ENCODE measurements at regions not wholly inside any gene's neighbourhood (a gene's known extent, or its start where the extent isn't known, plus 50 kb on each side); places are given as distances from the start of the nearest gene placed in this dataset.

DNA sequence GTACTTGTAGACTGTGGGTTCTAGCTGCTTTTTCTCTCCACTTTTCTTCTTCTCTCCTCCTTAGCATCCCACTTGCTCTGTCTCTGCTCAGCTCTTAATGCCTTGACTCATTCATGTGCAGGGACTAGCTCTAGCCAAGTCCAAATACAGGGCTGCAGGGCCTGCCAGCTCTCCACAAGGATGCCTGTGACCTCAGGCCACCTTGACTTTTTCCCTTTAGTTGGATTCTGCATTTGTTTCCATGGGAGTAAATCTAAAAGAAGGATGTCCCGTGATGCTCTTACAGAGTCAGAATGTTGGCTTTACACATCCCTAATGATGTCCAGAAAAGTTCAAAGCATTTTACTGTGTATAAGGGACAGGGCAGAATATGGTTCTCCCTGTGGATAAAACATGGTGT is 101.8 kb upstream of the PREP start:
- no peak for DNase-seq

DNA sequence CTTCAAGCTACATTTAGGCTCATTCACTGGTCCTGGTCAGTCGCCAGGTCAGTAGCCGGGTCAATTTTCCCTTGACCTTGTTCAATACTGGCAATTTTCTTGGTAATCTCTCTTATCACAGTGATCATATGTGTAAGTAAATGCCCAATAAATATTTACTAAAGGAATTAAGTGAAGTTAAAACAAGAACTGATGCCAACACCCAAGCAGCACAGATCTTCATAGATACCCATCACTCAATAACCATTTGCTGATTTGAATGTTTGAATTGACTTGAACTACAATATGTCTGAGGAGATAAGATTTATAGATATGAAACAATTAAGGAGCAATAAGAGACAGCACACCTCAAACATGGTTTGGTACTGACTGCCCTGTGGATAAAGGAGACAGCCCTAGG is 100.8 kb upstream of the PREP start:
- DNase-seq = no peak

DNA sequence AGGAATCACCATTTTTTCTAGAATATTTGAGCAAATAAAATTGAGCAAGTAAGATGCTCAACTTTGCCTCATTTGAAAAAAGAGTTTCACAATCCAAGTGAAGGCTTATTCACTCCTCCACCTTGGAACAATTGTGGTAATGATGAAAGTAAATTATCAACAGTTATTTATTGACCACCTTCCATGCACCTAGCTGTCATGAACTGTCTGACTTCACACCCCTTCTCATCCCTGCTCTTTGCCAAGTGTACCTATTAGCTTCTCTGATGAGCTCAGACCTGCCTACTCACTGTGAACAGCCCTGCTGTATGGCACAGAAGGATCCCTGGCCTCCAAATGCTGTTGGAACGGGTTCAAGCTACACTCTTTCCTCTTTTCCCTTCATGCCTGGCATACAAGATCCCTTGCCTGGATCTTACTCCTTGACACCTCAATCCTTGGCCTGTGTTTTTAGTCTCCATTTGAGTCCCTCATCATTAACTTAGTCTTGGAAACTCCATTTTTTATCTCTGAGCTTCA is 99.0 kb upstream of the PREP start:
- DNase-seq = no peak

DNA sequence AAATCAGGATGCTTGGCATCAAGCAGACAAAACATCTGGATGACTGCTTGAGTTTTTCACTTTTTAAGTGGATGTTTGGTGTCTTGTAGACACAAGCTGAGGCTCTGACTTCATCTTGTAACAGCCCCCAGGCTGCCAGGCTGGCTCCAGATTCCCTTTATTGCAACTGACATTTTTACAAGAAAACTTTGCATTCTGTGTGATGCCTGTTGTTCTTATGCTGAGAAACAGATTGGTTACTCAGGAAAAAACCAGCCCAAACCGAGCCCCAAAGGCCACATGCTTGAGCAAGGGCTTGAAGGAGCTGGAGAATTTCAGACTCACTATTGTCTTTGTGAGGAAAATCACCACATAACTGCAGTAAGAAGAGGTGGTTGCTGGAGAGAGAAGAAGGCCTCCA is 98.4 kb upstream of the PREP start:
- no peak for DNase-seq

DNA sequence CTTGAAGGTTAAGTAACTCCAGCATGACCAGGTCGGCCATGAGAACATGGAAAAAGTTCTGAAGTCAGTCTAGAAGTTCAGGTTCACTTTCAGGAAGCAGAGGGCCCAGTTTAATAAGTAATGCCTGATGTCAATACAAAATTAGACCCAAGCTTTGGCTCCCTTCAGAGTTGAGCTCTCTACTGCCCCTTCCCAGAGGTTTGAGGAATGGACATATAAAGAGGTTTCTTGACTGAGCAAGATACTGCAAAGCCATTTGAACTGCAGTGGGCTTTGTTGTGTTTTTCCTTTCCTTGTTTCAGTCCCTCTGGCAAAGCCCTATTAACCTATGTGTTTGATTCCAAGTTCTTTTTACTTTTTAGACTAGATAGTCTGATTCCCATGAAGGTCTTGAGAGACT is 97.8 kb upstream of the PREP start:
- DNase-seq = no peak

DNA sequence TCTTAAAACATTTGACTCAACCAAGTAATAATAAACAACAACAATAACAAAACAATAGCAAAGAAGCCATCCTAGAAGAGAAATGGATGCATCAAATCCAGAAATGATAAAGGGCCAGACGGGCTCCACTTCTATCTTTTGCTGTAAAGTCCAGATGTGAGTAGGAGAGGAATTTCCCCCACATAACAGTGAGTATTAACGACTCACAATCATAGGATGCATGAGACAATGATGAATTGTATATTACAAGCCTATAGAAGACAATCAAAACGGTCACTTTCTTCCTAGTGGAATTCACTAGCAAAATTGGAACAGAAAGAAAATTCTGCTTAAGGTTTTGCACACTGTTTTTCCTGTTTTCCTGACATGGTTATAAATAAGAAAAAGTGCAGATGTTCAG is 97.0 kb upstream of the PREP start:
- DNase-seq = no peak

DNA sequence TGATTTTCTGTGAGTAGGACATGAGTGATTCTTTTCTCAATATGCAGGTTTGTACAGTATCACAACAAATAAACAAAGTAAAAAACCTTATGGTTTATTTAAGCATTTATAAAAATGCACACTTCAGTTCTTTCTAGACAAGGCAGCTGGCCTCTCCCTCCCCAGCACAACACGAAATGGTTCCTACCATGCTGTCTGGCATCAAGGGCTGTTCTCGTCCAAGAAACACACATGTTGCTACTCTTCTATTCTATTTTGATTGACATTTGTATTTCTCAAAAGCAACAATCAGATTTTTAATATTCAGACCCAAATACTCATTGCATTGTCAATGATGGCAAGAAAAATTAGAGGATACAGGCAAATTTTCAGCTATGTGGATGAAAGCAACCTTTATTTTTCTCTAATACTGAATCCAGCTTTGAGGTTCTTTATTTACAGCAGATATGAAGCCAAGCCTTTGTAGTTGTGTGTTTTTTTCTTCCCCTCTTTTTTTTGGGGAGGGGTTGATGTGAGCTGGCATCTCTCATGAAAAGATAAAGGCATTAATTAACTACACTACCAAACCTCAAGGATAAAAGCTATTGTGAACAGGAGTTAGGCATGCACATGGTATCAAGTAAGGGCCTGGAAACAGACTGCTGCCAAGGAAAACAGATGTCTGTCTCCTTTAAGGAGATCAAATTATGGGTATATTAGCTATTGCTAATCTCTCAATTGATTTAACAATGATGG is 96.4 kb upstream of the PREP start:
- DNase-seq = no peak

DNA sequence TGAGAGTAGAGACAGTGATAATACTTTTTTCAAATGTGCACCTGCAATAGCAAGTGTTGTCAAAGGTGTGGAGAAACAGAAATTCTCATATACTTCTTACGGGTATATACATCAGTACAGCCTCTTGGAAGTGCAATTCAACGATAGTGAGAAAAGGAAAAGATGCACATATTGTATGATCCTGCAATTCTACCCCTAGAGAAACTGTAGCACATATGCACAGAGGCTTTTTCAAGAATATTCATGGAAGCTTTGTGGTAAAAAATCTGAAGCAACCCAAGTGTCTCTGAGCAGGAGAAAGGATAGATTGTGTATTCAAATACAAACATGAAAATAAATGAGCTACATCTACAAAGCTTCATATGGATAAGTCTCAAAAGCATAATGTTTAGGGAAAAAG is 94.7 kb upstream of the PREP start:
- no peak for DNase-seq

DNA sequence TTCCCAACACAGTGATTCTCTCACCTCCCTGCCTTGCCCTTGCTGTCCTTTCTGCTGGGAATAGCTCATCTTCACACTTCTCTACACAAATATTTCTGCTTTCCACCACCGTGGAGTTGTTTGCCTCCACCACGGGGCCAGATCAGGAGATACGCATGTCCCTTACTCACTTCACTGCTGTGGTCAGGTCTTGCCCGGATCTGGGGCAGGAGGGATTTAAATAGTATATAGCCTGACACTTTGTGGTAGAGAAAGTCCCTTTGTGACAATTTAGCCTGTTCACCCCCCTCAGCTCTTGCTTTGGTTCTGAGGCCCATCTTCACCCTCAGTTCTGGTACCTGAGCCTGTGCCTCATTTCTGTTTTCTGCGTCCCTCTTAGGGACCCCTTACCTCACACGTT is 92.6 kb upstream of the PREP start:
- no peak for DNase-seq

DNA sequence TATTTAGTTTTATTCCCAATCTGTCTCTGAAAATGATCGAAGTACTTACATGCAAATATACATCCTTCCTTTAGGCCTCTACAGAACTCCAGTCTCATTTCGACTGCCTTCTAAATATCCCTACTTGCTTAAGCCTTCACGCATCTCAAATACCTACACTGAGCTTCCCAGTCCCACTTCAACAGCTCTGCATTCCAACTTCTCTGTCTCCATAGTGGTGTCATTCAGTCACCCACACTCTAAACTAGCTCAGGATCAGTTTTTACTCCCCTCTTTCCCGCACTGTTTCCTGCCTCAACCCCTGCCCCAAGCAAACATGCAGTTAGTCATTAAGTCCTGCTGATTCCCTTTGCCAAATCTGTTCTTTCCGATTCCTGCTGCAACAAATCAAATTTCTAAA is 91.8 kb upstream of the PREP start:
- no peak for DNase-seq

DNA sequence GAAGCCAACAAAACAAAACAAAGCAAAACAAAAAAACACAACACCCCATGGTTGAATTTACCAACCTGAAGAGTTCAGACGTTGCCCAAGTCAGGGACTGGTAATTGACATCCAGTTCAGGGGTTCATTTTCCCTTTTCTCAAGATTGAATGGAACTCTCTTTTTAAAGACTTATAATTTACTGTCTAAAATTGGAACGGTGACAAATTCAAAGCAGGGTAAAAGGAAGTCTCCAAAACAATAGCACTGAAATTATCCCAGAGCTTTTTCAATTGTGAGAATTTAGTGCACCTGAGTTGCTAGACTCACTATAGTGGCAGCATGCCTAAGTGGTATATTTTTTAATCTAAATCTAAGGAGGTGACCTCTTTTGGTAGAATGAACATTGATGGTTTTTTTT is 90.9 kb upstream of the PREP start:
- no peak for DNase-seq

DNA sequence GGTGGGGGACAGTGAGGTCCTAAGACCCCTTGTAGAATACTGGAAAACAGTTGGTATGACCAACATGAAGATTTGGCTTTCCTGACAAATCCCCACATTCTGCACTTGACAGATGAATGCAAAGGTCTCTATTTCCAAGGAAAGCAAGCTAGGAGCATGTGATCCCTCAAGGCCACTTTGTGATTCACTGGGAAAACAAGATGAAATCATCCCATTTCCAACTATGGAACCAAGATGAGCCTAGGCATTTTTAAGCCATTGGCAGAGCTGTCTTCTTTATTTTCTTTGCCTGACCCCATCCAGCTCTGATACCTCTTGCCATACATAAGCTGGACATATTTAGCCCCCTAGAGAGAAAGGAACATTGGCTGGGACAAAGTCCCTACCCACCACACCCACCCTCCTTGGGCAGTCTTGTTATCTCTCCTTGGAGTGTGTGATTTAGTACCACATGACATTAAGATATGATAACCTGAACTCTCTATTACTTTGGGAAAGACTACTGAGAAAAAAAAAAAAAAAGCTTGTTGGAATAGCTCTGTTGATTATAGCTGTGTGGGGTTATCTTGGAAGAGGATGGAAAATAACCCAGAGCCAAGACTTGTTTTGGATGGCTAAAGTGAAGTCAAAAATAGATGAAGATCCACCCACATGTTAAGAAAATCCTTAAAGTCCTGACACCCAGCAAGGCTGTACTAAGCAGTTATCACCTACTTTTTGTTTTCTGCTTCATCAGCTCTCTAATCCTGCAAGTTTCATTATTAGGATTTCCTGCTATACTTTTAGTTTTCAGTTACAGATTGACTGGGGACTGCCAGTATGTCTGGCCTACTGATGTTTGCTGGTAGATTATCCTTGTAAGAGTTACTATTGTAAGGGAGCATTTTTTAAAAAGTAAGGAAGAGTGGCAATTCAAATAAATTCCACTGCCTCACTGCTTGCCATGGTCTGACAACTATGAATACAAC is 90.1 kb upstream of the PREP start:
- DNase-seq = no peak

DNA sequence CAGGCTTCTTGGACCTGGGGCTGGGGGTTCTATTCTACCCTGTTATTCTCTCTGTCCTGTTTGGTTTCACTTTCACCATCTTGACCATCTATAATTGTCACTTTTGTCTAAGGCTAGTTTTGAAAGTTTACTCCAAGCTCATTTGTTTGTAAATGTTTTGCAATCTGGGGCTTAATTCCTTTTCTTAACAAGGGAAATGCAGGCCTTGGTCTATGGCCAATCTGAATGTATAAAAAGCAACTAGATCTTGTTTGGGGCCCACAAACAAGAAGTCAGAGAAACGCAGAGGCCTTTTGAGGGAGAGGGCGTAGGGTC is 86.3 kb upstream of the PREP start:
- no peak for DNase-seq

DNA sequence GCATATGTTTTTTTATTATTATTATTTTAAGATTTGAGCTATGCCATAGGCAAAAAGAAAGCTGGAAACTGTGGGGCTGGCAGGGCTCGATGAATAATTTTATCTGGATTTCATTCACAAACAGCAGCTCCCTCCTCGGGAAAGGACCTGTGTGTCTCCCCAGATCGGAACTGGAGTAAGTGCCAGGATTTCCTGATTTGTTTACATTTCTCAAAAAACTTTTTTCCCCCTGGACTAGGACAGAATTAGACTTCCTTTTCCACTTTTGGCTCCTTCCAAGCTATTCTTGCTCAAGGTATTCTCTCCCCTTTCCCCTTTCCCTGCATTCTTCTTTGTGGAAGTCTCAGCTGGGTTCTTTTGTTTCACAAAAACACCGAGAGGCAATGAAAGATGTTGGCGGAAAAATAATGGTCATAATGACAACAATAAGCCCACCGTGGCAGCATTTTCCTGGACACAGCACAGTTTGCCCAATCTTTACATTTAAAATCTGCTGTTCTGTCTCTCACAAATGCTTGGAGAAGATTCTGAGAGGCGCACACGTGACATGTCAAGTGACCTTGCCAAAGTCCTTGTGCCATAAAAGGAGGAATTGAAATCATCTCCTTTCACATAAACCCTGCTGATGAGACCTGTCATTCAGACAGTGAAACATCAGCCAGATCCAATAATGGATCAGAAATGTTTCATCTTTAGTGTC is 85.8 kb upstream of the PREP start:
- DNase-seq = no peak

DNA sequence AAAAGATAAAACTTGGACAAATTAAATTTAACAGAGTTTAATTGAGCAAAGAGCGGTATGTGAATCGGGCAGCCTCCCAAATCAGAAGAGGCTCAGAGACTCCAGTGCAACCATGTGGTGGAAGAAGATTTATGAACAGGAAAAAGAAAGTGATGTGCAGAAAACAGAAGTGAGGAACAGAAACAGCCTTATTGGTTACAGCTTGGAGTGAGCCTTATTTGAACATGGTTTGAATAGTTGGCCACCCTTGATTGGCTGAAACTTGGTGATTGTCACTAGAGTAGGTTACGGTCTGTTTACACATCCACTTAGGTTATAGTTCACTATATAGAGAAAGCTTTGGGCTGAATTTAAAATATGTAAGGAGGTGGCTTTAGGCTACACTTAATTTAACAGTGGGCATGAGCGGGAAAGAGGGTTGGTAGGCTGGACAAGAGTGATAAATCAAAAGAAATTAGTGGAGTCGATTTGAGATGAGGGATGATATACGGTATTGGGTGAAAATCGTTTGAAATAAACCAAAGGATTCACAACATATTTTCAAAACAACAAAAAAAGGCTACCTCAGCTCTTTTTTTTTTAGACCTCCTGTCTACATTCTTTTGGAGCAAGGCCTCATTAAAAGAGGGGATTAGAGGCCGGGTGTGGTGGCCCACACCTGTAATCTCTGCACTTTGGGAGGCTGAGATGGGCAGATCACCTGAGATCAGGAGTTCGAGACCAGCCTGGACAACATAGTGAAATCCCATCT is 84.3 kb upstream of the PREP start:
- DNase-seq = no peak

DNA sequence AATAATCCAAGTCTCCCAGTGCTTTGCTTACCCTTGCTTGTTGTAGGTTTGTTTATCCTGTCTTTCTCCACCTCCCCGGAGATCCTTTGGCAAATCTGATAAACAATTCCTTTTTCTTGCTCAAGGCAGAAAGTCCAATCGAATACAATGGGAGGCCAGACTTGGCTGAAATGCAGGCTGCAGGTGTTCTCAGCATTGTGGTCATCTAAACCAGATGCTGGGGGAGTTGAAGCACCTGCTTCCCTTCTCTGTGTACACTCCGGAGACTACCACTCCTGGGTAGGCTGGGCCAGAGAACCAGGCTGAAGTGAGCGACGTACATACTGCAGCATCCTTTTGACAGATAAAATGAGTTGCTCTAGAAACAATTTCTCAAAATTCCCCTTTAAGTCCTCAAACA is 82.6 kb upstream of the PREP start:
- no peak for DNase-seq

DNA sequence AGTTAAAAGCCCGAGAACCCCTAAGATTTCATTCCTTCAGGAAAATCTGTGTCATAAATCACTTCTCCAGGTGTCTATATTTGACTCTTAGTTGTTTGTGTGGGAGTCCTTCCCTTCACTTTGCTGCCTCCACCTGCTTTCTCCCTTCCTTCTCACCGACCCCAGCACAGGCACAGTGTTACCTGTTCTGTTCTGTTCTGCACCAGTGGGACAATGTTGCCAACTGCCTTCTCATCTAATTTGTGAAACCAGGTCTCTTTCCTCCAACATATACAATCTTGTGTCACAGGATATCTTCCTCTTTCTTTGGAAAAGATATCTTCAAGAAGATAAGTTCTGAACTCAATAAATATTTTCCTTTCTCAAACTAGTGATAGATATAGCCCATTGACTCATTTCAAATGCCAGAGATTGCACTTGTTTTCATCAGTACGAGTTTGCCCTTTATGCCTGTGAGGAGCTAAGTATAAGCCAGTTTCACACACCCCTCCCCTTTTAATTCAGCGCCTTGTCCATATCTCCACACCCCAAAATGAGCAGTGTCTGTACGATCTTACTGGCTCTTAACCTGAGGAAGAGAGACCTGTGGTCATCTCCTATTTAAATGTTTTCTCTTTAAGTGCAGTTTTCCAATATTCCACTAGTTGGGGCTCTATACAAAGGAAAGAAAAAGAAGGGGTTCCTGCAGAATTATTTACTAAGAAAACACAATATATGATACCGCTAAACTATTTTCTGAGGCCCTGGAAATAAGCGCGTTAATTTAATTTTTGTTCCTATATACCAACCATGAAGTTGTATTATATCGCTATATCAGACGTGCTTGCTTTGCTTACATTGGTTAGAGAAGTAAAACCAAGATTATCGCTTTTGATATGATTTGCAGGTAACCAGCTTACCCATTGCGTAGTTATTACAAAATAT is 81.6 kb upstream of the PREP start:
- DNase-seq = no peak

DNA sequence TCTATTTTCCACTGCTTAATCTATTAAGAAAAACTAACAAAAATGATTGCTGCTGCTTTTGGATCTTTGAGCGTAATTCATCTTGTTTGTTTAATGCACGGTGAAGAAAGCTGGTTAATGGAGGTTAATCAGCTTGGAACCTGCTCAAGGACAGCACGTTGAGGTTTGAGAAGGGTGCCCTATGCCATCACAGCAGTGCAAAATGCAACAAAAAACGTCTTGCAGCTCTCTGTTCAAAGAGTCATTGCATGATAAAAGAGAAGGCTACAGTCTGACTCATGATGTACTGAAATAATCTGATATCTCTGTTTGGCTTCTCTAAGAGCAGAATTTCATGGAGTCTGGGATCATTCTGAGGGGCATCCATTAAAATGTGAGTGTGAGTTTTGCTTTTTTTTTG is 80.6 kb upstream of the PREP start:
- no peak for DNase-seq

DNA sequence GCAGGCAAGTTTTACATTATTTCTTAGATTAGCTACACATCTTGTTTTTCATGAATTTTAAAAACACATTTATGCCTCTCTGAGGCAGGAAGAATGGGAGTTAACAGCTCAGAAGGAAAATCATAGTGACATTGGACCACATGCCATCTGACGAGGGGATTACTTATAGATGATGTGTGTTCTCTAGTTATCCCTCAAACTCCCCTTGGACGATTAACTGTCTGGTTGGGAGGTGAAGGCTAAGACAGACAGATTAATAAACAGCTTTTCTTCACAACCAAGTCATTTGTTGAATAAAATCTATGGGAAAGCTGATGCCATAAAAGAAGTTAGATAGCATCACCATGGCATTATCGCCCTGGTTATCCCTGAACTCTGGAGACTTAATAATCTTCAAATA is 80.0 kb upstream of the PREP start:
- no peak for DNase-seq

DNA sequence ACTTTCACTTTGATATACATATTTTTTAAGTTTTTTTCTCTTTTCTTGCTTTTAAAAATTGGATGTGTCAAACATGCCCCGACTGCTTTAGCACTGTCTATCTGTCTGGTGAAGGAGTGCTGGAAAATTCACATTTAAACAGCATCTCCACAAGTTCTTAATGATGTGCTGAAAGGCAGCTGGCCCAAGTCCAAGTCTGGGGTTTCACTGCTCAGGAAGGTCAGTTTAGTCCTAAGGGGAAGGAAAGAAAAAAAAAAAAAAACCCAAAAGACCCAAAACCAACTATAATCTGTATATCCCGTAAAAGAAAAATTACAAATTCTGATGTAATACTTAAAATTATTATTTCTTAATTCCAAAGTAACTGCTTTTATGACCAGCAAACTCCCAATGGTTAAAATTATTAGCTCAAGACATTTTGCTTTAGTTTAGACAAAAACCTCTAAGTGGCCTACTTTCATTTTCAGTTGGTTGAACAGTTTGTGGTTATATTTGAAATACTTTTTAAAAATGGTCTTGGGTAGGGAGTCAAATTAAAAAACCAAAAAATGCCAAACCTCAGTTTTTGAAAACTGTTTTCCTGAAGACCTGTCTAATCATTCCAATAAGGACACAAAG is 79.5 kb upstream of the PREP start:
- no peak for DNase-seq

DNA sequence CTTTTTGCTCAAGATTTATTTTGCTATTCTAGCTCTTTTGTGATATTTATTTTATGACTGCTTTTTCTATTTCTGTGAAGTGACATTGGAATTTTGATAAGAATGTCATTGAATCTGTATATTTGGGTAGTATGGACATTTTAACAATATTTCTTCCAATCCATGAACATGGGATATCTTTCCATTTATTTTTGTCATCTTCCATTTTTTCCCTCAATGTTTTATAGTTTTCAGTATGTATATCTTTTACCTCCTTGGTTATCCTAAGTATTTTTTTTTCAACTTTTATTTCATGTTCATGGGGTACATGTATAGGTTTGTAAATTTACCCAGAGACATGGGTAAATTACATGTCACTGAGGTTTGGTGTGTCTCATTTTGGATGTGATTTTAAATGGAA is 74.1 kb upstream of the PREP start:
- DNase-seq = no peak
